Activated CD4-positive, CD25-positive, alpha-beta regulatory T cell (primary cell): ENCODE measurements at regions not wholly inside any gene's neighbourhood (a gene's known extent, or its start where the extent isn't known, plus 50 kb on each side); places are given as distances from the start of the nearest gene placed in this dataset.
"Not testable (repeated sequence)": the region's sequence is repeated elsewhere in the genome, so short reads cannot be mapped to it uniquely, and the experiment has no call there.

Experiments
- DNase-seq, 4 experiments: peaks; one replicate each; lab custom pipeline; 2025; lab: John Stamatoyannopoulos, UW

DNA sequence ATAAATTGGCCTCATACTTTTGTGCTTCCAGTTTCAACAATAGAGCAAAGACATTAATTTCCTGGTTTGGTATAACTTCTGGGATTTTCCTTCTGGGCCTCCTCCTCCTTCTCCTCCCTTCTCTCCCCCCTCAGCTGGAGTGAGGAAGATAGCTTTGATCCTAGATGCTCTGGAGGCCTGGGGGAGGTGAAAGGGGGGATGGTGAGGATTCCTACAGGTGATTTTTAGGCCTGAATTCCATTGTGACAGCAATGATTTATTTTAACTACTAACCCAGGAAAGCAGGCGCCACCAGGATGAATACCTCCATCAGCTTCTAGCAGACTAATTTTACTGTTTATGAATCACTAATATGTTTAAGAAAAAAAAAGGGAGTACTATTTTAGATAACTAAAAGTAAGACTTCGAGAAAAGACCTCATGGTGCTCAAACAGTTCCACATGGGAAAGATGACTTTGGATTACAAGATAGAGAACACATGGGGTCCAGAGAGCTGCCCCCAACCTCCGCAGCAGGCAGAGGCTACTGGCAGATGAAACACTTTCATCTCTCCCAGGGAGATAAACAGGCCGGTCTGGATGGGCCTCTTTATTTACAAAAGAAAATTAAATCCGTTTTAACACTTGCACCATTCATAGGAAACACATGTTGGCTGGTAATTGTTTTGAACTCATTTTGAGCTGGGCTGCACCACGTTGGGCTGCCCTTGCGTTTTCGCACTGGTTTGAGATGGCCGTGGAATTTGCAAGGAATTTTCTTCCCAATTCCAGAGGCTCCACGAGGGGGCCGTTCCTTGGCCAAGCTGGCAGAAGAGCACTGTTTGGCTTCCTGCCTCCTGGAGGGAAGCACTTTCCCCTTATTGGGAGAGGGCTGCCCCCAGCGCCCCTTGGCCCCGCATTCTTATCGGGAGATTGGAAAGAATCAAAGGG lies 125.1 kb upstream of the STX18 start:
- DNase-seq: no peak

- DNase-seq: no peak
These were observed 124.3 kb upstream of the STX18 start for GRCh38 chr4:4666187-4666586.

DNA sequence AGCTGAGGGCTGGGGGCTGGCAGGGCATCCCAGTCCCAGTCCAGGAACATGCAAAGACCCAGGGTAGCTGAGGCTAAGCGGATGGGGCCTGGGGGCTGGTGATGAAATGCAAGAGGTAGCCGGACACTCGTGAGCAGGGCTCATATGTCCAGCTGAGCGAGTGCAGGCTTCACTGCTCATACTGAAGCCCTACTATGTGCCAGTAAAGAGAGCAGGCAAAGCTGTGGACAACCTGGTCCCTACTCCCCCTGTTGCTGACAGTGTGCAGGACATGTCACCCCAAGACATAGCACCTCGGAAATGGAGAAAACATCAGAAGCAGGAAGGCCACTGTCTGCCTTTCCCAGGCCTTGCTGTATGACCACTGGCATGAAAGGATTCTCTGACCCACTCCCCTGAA lies 122.4 kb upstream of the STX18 start:
- no peak for DNase-seq

DNA sequence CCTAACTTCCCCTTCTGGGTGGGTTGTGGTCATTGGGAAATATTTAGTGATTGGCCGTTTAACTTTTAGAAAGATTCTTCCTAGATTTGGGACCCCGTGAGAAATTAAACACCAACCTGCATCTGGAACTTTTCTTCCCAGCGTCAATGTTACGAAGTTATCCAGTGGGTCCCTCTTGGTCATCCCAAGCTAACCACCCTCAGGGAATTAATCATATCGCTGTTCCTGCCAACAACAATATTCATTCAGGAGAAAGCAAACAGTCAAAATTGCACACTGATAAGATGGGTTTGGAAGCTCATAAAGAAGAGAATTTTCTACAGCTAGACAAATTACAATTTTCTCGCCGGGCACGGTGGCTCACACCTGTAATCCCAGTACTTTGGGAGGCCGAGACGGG lies 121.2 kb upstream of the STX18 start:
- no peak for DNase-seq

DNA sequence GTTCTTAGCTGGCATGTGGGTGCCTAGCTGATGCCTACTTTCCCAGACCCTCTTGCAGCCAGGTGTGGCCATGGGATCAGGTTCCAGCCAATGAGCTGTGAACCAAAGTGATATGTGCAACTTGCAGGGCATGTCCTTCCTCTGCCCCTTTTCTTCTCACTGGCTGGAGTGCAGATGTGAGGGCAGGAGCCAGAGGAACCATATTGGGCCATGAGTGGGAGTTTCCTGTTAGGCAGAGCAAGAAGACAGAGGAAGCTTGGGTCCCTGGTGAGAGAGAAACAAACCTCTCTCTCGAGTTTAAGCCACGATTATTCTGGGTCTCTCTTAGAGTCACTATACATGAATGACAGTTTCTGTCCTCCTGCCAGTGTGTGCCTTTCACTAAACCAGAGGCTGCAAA lies 120.4 kb upstream of the STX18 start:
- no peak for DNase-seq

DNA sequence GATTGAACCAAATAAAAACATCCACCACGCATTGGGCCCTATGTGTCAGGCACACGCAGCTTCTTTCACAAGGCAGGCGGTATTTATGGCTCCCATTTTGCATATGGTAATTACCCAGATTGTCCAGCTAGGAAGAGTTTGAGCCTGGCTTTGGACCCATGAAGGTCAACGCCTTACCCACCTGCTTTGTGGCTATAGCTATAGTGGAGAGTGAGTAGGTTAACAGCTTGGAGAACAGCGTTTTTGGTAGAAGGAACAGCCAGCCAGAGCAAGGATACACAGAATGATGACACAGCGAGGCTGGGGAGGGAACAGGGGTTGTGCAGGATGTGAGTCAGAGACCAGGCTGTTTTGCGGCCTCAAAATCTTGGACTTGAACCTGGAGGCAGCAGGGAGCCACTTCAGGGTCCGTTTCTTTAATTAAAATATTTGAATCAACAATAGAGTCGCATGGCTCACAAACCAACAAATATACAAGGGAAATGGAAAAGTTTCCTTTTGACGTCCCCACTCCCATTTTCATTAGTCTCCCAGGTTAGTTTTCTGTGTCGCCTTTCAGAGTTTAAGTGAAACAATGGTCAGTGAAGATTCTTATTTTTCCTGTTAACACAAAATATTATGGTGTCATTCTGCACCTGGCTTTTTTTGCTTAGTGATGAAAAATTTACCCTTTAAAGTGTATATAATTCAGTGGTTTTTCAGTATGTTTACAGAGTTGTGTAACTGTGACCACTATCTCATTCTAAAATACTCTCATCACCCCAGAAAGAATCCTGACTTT lies 118.2 kb upstream of the STX18 start:
- no peak for DNase-seq

GRCh38 chr4:4658052-4658451 lies 116.2 kb upstream of the STX18 start:
- DNase-seq: no peak

DNA sequence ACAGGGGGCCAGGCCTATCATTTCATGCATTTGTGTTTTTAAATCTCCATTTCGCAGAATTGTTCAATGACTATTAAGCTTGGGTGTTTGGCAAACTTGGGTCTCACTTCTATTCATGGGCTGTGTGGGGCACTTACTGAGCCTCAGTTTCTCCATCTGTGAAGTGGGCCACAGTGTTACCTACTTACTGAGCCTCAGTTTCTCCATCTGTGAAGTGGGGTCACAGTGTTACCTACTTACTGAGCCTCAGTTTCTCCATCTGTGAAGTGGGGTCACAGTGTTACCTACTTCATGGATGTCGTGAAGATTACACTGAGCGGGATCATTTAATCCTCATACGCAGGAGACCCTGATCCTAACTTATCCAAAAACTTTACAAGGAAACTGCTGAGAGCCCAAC lies 115.1 kb upstream of the STX18 start:
- DNase-seq: no peak

GRCh38 chr4:4655901-4656300 lies 114.1 kb upstream of the STX18 start:
- no peak for DNase-seq

GRCh38 chr4:4655011-4655410 lies 113.2 kb upstream of the STX18 start:
- DNase-seq: no peak

- DNase-seq: no peak
These were observed 110.2 kb upstream of the STX18 start for GRCh38 chr4:4651811-4652755.

DNA sequence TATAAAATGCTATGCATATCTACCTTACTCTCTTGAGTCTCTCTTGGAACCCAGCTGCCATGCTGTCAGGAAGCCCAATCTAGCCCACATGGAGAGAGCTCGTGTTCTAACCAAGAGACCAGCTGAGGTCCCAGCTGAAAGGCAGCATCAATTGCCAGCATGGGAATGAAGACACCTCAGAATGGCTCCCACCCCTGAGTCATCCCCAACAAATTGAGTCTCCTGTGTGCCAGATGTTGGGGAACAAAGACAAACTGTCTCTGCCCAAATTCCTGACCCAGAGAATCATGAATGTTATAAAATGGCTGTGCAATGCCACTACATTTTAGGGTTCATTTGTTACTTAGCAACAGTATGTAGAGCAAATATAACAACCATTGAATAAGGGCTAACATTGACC lies 105.2 kb upstream of the STX18 start:
- DNase-seq: no peak

DNA sequence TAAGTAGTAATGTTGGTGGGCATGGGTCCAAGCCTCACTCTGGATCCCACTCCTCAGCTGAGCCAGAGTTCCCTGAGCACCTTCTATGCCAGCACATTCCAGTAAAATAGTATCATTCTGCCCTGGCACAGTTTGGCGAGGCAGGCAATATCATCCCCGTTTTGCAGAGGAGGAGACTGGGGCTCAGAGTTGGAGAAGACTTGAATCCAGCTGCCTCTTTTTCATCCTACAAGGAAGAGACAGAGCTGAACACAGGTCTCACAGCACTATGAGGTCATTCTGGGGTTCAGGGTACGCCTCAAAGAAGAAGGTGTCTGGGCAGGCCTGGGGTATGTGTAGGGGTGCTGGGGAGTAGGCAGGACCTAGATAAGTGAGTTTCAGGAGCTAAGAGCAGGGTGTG lies 103.9 kb upstream of the STX18 start:
- DNase-seq: no peak

- not testable (repeated sequence) for DNase-seq
These were observed 102.4 kb upstream of the STX18 start for GRCh38 chr4:4644277-4644676.

- DNase-seq: not testable (repeated sequence)
These were observed 101.9 kb upstream of the STX18 start for GRCh38 chr4:4643743-4644142.

GRCh38 chr4:4643306-4643705 lies 101.5 kb upstream of the STX18 start:
- no peak for DNase-seq

- DNase-seq: no peak
These were observed 100.7 kb upstream of the STX18 start for GRCh38 chr4:4642496-4643000.

DNA sequence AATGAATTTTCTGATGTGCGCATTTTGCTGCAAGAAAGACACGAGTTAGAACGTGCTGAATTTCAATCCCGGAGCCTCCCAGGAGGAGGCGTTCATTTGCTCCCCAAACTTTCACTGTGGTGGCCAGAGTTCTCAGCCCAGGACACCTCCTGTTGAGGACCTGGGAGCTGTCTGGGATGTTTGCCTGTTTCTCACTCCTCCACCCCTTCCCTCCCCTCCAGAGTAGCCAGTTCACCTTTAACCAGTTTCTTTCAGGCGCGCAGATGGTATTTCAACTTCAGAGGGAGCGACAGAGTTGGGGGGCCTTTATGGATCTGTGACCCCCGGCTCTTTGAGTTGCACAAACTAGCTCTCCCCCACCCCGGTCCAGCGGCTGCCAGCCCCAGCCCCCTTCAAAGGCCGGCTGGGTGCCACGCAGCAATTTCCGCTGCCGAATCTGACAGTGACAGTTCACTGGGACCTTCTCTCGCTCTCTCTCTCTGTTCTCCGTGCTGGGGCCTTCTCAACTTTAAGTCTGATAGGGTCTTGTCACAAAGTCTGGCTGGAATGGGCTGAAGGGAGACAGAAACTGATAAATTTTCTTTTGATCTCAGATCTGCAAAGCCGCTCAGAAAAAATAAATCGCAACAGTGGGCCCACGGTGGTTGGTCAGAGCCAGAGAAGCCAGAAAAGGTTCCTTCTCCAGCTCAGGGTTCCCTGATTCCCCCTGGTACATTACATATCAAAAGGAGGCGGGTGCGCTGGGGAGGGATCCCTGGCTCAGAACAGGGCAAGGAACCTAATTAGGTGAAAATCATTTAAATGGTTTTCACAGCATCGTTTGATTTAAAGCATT lies 100.0 kb upstream of the STX18 start:
- no peak for DNase-seq

- no peak for DNase-seq
These were observed 99.4 kb upstream of the STX18 start for GRCh38 chr4:4641254-4641653.

DNA sequence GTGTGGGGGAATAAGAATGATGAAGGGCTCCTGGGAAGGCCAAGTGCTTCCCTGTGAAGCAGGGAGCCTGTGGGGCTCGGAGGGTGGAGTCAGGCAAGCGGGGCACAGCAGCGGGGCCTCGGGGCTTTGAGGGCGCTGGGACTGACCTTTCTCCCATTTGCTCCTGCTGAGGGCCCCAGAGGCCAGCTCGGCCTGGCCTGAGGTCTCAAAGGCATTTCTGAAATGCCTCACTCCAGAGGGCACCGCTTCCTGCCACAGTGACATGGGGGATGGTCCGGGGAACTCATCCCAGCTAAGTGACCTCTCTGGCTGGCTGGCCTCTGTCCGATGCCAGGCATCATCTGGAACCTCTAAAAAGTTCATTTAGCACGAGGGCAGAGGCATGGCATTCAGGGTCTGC lies 98.8 kb upstream of the STX18 start:
- DNase-seq: no peak

- DNase-seq: no peak
These were observed 97.5 kb upstream of the STX18 start for GRCh38 chr4:4639370-4639769.
